ENCODE measurements at regions not wholly inside any gene's neighbourhood (a gene's known extent, or its start where the extent isn't known, plus 50 kb on each side); places are given as distances from the start of the nearest gene placed in this dataset.

GRCh38 chr10:28849821-28850220, 172.5 kb downstream of the BAMBI start:
- no peak for TF ChIP-seq CTCF (IDR thresholded peaks at IDR 0.05; ENCODE audit: low read length)
- no peak for TF ChIP-seq EZH2 (optimal IDR thresholded peaks at IDR 0.05; ENCODE audit: low read depth, low read length)
